GM21381 (cell line): ENCODE measurements at regions not wholly inside any gene's neighbourhood (a gene's known extent, or its start where the extent isn't known, plus 50 kb on each side); places are given as distances from the start of the nearest gene placed in this dataset.

Experiments used
- ATAC-seq: cut with Tn5 transposase; IDR thresholded peaks from one replicate; pipeline ENCODE4 v1.9.1; 2021; ENCODE audit warnings: mild to moderate bottlenecking, moderate library complexity; ENCODE audit not compliant: unreplicated experiment

DNA sequence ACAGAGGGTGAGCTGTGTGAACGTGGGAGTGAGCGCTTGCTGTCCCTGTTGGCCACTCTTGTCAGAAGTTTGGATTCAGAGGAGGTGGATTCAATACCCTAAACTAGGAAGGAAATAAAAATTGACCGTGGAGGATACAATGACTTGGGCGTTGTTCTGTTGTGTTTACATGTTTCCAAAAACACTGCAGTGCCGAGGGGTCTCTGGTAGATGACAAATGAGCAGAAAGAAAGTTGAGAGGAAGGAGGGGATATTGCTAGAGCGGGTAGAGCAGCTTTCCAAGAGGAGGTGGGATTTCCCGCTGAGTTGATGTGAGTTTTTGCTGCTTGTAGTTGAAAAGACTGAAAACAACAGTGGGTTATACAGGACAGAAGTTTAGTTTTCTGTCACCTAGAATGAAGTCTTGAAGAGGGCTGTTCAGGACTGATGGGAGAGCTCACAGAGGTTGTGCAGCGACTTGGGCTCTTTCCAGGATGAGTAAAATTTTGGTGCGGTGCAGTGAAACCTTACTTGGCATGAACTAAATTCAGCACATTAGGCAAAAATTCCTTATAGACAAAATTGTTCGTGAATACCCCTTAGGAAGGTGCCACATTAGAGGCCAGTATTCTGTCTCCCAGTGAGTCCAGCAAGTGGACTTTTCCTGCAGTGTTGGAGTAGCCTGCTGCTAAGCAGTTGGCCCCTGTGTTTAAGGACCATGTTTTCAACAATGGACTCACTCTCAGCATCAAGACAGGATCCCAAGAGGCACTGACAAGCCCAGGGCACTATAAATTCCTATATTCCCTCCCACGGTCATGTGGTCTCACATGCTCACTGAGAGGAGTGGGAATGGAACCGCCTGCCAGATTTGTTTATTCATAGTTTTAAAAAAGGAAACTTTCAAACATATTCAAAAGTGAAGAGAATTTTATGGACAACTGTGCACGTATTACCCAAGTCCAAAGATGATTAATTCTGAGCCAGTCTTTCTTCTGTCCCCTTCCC is 435.0 kb upstream of the C2CD4B start:
- no peak for ATAC-seq

DNA sequence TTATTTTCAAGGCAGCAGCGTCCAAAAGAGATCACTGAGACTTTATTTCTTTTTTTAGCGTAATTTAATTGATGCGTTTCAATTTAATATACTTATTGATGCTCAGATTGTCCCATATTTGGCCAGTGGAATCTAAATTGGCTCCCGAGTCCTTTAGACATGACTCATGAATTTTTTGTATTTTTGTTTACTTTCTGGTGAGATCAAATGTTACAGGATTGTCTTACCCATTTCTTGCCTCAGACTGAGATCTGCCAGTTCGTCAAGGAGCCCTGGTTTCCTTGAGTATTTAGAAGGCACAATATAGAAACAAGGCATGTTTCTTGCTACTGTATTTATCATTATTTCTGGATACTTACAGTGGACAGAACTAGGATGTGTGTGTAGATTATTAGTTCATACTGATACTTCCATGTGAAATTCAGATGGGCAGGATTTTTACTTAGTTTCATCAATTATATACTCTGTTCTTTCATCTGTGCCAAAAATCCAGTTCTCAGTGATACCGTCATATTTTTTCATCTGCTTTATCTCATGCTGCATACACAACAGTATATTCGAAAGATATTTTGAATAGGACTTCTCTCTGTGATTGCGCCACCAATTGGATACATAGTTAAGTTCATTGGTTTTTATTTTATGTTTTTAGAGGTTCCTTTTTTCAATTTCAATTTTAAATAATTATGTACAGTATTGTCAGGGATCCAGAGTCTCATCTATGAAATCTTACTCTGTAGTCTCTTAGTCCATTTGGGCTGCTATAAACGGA is 436.9 kb upstream of the C2CD4B start:
- ATAC-seq = no peak

DNA sequence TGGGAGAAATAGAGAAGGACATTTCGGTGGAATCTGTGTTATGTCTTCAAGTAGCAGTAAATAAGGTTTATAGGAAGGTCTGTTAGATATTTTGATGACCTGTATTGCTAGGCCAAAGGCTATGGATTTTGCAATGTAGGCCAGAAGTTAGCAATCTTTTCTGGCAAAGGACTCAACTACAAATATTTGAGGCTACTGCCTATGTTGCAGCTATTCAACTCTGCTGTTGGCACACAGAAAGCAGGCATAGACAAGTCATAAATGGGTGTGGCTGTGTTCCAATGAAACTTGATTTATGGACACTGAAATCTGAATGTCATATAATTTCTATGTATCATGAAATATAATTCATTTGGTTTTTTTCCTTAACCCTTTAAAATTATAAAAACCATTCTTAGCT is 438.7 kb upstream of the C2CD4B start:
- no peak for ATAC-seq

DNA sequence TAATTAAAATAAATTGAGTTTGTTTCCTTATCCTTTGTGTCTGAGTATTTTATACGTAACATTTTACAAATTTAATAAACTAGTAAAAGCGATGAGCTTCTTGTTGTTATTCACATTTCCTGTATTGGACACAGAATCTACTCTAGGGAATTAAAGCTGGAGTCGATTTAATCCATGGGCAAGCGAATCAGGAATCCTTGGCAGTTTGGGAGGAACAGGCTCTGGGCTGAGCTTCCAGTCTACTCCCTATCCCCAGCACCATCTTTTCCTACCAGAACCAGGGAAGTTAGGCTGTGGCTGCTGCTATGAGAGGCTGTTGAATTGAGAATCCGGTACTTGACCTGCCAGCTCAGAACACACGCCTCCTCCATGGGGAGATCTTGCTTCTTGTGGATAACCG is 437.3 kb upstream of the TPM1 start:
- no peak for ATAC-seq

DNA sequence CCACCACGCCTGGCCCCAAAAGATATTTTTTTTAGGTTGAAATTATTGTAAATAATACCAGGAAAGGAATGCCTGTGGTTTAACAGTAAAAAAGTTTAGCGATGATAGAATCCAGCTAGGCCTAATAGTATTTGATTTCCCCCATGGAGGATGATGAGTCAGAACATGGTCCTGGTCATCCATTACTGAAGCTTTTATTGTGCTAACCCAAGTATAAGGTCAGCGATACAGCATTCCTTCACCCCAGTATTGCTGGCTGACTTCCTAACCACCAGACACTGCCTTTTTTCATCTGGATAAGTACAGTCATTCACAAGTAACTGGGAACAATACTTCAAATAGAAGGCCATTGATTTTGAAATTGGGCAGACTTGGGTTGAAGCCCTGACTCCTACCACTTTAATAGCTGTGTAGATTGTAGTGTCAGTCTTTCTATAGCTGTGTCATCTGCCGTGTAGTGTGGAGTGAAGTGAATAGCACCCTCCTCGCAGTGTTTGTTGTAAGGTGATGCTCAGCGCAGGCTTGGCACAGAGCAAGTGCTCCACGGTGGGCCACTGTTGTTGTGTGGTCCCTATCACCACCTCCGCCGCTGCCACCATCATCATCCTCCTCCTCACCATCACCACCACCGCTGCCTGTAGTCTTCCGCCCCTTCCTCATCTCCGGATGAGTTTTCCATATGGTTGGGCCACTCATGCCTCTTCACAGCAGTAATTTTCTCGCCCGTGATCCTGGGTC is 436.0 kb upstream of the TPM1 start:
- no peak for ATAC-seq

DNA sequence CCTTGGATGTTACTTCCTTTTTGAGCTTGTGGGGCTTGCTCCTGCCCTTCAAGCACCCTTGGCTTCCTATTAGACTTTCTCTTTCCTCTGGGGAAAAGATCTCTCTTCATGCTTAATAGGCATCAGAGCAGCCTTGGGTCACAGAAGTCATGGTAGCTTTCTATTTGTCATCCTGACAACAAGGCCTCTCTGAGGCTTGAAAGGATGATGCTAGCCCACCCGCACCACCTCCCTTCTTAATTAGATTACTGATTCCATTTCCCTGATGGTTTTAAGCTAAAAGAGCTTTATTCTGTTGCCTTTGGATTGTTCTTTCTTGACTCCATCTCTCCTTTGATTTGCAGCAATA is 435.5 kb upstream of the TPM1 start:
- no peak for ATAC-seq

DNA sequence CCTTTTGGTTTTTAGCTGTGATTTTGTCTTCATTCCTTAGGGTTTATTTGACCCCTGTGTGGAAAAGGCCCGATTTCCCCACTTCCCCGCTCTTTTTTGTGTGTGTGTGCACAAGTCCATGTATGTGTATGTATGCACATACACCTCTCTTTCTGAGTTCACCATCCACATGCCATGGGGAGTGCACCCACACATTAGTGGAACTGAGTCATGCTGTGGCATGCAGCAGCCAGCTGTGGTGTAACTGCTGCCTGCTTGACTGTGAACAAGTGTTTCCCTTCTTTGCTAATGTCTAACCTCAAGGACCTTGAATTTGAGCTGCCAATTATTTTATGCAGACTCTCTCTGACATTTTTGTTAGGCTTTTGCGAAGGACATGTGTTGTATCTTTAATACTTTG is 434.9 kb upstream of the TPM1 start:
- no peak for ATAC-seq

DNA sequence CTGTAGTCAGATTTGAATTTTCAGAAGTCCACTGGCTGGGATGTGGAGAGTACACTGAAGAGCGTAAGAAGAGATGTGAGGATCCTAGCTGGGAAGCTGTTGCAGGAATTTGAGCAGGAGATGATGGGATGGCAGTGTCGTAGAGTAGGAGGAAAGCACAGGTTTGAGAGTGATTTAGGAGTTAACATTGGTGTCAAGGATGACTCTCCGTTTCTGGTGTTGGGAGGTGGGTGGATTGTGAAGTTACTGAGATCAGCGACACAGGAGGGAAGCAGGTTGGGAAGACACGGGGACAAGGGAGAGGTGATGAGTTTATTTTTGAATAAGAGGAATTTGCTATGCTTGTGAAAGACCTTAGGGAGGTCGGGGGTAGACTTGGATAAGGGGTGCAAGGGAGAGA is 434.2 kb upstream of the TPM1 start:
- no peak for ATAC-seq

DNA sequence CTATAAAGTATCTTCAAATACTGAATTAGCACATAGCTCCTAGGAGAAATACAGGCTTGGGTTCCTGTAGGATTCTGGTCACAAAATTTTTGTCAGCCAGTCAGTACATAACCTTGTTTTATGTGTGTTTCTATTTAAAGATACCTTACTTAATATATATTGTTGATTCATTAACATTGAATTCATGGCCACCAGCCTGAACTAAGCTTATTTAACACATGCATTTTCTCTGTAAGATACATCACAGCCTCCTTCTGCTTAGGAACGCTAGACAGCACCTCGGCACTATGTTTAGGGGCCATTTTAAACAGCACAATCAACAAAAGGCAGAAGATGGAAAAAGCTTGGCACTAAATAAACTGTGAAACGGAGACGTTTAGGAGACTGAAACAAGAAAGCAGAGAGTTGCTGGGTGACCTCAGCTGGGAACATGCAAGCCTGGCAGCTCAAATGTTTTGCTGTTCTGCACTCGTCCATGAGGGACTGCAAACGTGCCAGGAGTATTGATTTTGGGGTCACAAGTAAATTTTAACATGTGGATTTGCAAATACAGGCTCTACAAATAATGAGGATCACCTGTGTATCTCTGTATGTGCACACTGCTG is 432.2 kb upstream of the TPM1 start:
- ATAC-seq = no peak

DNA sequence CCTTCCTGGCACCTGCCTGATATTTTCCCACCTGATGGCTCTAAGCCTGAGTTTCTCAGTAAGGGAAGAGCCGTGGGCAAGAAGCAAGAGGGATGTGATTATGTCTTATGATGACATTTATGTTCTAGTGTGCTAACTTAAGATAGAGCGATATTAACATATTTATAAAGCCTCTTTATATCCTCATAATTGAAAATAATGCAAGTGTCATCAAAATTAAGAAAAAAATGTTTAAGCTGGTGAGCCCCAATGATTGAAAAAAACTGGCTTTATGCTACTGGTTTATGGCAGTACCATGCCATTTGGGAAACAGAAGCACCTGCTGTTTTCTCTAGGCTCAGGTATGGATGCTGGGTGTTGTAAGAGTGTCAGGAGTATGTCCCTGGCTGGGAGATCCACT is 431.5 kb upstream of the TPM1 start:
- no peak for ATAC-seq

DNA sequence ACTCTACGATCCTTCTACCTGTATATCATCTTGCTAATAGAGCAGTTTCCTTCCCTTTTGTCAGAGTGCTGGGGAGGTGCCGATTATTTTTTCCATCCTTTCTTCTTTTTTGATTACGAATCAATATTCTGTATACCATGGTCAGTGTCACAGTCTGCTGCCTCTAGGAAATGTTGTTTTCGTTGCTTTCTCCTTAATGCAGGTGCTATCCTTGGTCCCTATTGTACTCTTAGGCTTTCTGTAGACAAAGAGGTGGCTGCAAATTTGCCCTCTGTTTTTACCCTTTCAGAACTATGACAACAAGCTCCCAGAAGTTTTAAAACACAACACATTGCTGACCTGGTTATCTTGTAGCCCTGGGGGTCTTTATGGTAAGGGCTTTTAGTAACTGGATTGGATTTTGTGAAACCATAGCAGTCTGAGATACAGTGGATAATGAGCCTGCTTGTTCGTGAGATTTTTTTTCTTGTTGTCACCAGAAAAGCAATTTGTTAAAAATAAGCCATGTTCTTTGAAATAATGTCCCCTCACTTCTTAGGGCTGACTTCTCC is 430.3 kb upstream of the TPM1 start:
- ATAC-seq = no peak

DNA sequence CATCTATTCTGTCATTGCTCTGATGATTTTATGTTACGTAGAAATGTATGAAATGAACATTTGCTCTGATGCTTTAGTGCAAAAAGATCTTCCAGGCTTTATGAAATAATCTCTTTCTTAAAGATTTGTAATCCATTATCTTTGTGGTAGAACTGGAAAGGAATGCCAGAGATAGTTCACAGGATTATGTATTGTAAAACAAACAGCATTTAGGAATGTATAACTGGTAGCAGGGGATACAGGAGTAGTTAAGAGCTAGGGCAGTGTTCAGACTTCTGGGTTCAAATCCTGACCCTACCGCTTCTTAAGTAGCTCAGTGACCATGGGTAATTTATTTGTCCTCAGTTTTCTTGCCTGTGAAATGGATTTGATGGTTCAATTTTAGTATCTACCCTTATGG is 429.8 kb upstream of the TPM1 start:
- no peak for ATAC-seq

DNA sequence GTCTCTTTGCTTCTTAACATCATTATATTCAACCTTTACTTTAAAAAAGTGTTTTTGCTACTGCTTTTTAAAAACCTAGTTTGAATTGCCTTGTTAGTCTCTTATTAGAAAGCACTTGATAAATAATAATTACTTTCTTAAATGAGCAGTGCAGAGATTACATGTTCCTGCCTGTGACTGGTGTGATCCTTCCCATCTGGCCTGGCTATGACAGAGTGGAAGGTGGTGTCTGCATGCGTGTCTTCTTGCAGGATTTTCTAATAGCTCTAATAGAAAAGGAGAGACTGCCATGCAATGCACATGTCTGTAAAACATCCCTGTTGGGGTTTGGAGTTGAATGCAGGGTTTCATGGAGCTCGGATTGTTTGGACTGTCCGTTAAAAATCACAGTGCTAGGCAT is 425.8 kb upstream of the TPM1 start:
- ATAC-seq = no peak

DNA sequence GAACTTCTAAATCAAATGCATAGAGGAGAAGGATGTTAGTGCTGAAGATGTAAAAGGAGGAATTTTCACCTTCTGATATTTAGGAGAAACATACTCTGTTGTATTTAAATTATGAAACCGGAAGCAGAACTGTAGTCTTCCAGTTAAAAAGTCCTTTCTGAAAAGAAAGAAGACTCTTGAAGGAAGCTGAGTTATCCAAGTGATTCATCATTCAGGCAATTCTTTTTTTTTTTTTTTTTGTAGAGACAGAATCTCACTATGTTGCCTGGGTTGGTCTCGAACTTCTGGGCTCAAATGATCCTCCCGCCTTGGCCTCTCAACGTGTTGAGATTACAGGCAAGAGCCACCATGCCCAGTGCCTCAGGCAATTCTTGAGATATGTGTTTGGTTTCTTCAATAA is 424.8 kb upstream of the TPM1 start:
- ATAC-seq = no peak

DNA sequence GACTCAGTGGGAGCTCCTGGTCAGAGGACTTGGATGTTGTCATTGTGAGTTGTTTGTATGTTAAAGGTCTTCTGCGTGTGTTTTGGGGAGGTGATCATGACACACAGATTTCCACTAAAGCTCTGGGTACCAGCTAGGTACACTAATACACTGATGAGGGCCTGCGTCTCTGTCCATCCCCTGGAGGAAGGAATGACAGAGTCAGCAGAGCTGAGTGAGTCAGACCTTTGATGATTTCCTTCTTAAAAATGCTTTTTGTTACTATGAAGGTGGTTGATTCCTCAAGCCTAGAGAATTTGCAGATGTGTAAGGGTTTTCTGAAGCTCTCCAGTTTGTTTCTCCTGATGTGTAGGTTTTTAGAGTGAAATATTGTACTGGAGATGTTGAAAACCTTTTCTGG is 424.1 kb upstream of the TPM1 start:
- ATAC-seq = no peak

DNA sequence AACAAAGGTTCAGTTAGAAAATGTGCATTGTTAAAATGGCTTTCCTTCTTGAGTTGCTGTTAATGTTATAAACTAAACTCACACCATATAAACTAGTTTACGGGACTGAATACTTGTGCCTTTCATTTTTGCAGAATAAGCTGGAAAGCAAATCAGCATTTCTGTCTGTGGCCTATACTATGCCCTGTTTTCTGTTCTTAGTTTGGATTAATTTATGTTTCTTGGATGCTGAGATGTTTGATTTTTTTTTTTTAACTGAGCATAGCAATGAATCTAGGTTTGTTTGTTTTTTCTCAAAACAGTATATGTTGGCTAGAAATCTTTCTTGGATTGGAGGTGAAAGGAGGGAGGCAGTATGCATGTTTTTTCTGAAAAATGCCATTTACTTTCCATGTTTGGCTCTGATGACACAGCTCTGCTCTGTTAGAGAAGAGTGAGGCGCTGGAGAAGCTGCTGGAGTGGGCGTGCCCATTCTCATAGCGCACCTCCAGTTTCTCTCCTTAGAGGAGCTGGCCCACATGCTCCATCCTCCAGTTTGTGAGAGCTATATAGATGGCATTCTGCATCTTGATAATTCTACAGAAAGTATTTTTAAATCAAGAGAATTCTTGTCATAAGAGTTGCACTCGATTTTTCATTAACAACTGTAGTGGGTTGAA is 423.6 kb upstream of the TPM1 start:
- no peak for ATAC-seq

DNA sequence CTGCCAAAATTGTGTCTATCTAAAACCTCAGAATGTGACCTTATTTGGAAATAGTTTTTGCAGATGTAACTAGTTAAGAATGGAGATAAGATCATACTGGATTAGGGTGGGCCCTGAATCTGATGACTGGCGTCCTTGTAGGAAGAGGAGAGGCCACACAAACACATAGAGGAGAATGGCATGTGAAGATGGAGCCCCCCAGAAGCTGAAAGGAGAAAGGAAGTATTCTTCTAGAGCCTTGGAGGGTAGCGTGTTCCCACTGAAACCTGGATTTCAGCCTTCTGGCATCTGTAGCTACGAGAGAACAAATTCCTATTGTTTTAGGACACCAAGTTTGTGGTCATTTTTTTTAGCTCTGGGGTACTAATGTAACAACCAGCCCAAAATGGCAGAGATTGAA is 423.0 kb upstream of the TPM1 start:
- no peak for ATAC-seq

DNA sequence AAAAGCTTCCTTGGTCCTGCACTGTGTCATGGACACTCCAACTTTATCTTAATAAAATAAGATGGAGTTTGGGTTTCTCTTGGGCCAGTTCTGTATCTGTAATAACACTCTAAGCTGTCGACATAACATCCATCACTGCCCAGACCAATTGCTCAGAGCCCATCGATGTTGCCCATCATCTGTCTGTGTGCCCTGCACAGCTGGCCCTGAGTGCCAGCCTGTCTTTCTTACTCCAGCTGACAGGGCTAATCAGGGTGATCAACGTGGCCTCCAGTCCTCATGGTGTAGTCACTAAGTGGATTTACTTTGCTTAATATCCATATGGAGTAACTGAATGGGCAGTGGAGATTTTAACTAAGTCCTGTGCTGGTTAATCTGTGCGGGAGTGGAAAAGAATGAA is 419.8 kb upstream of the TPM1 start:
- no peak for ATAC-seq

DNA sequence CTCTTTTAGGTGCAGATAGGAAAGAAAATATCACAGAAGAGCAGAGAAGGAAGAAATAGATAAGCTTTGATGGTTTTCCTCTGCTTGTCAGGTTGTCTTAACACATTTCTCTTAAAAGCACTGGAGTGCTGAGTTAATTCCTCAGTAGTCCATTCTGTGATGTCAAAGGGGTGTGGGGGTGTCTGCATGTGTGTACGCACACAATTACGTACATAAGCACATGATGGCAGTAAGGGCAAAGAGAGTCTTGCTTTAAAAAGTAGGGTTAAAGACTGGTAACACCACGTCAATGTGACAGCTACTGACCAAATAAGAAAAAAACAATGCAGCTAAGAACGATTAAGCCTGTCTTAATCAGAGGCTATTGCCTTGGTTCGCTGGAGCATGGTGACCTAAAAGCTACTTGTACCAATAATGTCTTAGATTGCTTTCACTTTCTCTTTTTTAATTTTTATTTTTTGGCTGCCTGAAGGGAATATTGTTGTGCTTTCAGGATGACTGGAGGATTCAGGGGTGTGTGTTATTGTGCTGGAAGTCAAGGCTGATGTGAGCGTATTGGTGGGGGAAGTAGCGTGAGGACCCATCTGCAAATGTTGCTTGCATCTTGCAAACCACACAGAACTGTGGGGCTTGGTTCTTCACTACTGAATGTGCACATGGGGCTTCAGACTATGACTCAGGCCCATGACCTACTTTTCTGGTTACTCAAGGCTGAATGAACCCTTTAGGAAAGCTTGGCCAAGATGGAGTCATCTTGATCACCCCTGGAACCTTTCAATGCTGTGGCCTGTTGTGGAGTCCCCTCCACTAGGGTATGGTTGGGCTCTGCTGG is 417.8 kb upstream of the TPM1 start:
- ATAC-seq = no peak
